GM10266 (cell line): ENCODE measurements at regions not wholly inside any gene's neighbourhood (a gene's known extent, or its start where the extent isn't known, plus 50 kb on each side); places are given as distances from the start of the nearest gene placed in this dataset.

Source experiments
- DNase-seq: peaks from one replicate; pipeline ENCODE4 v3.0.0; 2012; ENCODE audit errors: extremely low spot score
- TF ChIP-seq, protein P1 (sequence below): IDR thresholded peaks from 2 replicates; pipeline ENCODE4 v1.5.1; 2012; ENCODE audit warnings: mild to moderate bottlenecking, low read depth; ENCODE audit not compliant: control insufficient read depth, insufficient read depth; ENCODE audit errors: missing control alignments

DNA sequence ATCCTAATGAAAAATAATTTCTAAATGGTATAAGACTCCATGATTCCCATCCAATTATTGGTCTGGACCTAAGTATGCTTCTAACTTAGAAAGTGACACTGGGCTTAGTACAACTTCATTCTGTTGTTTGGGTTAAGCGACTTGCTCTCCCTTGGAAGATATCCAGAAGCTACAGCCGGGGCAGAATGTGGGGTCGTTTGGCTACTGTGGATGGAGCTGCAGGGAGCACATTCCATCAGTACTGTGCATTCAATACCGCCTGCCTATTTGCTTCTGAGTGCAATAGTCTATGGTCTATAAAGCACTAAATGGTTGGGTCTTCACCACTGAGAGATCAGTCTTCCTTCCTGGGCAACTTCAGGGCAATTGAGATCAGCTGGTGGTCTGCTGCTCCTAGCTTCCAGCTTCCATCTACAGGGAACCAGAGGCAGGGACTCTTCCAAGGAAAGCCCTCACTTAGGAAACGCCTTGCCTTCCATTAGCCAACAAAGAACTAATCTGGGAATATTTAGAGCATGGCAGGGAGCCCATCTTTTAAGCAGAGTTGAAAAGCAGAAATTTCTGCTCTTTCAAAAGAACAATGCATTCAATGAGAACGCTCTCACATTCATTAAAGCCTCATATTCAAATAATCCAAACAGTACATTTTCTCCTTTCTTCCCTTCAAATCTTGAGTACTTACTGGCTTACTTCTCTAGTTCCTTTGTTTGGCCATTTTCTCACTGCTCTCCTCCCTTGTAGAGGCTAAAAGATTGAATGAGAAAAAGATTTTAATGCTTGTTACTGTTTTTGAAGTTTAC, 1049.9 kb upstream of the TENM3 start:
- TF ChIP-seq, protein P1, sequence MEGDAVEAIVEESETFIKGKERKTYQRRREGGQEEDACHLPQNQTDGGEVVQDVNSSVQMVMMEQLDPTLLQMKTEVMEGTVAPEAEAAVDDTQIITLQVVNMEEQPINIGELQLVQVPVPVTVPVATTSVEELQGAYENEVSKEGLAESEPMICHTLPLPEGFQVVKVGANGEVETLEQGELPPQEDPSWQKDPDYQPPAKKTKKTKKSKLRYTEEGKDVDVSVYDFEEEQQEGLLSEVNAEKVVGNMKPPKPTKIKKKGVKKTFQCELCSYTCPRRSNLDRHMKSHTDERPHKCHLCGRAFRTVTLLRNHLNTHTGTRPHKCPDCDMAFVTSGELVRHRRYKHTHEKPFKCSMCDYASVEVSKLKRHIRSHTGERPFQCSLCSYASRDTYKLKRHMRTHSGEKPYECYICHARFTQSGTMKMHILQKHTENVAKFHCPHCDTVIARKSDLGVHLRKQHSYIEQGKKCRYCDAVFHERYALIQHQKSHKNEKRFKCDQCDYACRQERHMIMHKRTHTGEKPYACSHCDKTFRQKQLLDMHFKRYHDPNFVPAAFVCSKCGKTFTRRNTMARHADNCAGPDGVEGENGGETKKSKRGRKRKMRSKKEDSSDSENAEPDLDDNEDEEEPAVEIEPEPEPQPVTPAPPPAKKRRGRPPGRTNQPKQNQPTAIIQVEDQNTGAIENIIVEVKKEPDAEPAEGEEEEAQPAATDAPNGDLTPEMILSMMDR = no peak
- no peak for DNase-seq

DNA sequence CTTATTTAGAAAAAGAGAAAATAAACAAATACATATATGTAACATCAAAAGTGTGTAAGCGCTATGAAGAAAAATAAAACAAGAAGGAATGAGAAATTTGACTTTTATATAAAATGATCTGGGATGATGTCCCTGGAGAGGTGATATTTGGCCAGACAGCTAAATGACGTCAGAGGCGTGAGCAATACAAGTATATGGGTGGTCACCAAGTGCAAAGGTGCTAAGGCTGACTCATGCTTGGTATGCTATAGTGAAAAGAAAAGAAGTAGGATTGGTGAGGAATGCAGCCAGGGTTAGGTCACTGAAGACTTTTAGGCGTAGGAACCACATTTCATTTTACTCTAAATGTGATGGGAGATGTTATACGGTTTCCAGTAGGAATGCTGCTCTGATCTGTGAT, 1049.1 kb upstream of the TENM3 start:
- TF ChIP-seq, protein P1 = no peak
- no peak for DNase-seq

DNA sequence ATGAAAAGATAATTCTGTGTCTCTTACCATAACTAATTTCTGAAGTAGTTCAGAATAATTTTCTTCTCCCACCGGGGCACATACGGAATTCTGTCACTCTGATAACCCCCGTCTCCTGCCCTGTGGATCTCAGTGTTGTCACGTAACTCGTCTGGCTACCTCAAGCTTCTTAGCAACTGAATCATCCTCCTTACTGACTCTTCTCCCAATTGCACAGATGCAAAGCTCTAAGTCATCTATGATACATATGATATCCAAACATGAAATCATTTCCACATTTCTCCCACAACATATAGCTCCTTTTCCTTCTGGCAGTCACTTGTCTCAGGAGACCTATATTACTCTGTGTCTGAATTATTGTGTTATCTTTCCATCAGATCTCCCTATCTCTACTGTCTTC, 1043.1 kb upstream of the TENM3 start:
- TF ChIP-seq, protein P1 = no peak
- DNase-seq = no peak

DNA sequence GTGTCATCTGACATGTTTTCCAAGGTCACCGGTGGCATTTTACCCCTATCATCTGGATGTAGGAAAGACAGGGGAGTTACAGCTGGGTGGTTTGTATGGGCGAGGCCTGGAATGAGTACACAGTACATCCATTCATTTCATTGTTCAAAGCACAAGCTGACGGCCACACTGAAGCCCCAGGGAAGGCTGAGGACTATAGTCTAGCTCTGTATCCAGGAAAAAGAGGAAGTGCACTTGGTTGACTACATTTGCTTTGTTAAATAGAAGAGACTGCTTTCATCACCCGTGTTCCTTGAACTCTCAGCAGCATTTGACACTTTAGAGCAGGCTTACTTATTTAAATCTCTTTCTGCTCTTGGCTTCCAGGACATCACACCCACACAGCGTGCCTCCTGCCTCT, 1041.0 kb upstream of the TENM3 start:
- DNase-seq = no peak

DNA sequence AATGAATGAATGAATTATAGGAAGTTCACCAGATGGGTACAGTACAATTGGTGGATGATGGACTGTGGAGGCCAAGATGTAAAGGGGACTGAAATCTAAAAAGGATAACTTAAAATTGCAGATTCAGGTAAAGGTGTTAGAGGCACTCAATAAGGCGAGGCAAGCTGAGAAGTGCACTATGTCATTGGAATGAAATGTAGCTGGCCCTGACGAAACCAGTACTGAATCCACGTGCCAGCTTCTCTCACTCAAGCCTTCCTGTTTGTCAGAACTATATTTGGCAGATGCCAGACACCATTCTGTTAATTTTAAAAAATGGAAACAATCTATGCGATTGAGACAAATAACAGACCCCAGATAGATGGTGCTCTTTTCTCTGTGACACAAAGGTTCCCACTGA, 1039.1 kb upstream of the TENM3 start:
- TF ChIP-seq, protein P1 = no peak
- DNase-seq = no peak

More for the DNA sequence above, 1041.0 kb upstream of the TENM3 start:
- TF ChIP-seq, protein P1 = no peak

DNA sequence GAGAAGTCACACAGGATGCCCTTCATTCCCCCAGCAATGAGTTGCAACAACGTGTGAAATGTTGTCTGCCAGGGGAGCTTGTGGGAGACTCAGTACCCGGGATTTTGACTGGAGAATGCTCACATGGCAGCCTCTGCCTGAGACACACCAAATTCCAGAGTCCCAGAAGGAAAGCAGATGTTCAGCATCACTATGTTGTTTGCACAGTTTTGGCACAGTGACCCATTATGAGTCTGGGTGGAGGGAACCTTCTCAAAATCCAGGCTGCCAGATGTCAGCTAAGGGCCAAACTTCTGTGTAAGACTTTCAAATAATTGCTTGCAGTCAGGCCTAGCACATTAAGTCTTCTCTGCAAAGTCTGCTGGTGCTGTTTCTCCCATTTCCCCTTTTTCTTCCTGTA, 1029.7 kb upstream of the TENM3 start:
- DNase-seq = no peak
- TF ChIP-seq, protein P1 = no peak

DNA sequence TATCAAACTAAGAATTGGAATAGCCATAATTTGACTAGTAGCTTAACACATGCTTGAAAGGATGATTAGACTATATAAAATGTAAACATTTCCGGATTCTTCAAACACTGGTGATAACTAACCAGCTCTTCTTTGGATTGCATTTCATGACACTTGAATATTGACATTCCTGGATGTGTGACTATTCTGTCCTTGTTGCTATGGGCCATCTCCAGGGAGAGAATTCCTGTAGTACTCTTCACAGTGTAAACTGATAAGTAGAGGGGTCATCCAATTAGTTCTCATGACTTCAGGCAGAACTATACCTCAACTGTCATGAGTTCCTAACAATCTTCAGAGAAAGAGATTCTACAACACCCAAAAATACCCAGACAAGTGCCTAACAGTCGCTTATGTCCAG, 1026.7 kb upstream of the TENM3 start:
- no peak for DNase-seq
- TF ChIP-seq, protein P1 = no peak
